SK-N-SH (cell line): ENCODE measurements at regions not wholly inside any gene's neighbourhood (a gene's known extent, or its start where the extent isn't known, plus 50 kb on each side); places are given as distances from the start of the nearest gene placed in this dataset.

Source experiments
- CTCF ChIA-PET: fragments of 300-600, 350-600 bp; formaldehyde crosslinking; extraction: SDS; loops from one replicate; lab custom pipeline; 2021; lab: Yijun Ruan, JAX
- POLR2A ChIA-PET: fragments of 350-600 bp; sonication (Branson Sonifier 250); formaldehyde crosslinking; extraction: SDS; loops from one replicate; lab custom pipeline; 2020; ENCODE audit warnings: antibody characterized with exemption, inconsistent platforms; lab: Yijun Ruan, JAX
- DNase-seq: peaks from one replicate; pipeline ENCODE4 v3.0.0; 2012
- H2AFZ ChIP-seq: fragments of 200-600 bp; sonication (generic); 2 replicates; pipeline ENCODE4 v1.8.1; 2016; ENCODE audit warnings: antibody characterized with exemption, mild to moderate bottlenecking, low read depth
- H3F3A ChIP-seq: fragments of 200-600 bp; sonication (generic); replicated peaks from 2 replicates; pipeline ENCODE3; 2016; ENCODE audit warnings: antibody characterized with exemption, mild to moderate bottlenecking; ENCODE audit not compliant: insufficient read depth
- H3K27ac ChIP-seq, 2 experiments: fragments of 200-500 bp in 1 of 2; fragments of 200-600 bp in 1 of 2; sonication (Bioruptor generic) in 1 of 2; sonication (generic), shearing (Covaris generic) in 1 of 2; 2 replicates each; pipeline versions ENCODE4 v1.5.1 to v1.6.1; 2014 to 2016; ENCODE audit warnings: low read depth in 2 of 2, inconsistent platforms in 1 of 2, low read length in 1 of 2, mild to moderate bottlenecking in 1 of 2, mixed read lengths in 1 of 2
- H3K27me3 ChIP-seq: fragments of 200-600 bp; sonication (generic), shearing (Covaris generic); 2 replicates; pipeline ENCODE4 v1.6.1; 2016; ENCODE audit warnings: mixed run types; ENCODE audit not compliant: insufficient read depth
- H3K36me3 ChIP-seq, 2 experiments: fragments of 200-500 bp in 1 of 2; fragments of 200-600 bp in 1 of 2; sonication (Bioruptor generic) in 1 of 2; sonication (generic) in 1 of 2; replicated peaks in 1 of 2; 2 replicates each; pipeline versions ENCODE3 to v1.5.1; 2014 to 2016; ENCODE audit warnings: low read length in 1 of 2, mild to moderate bottlenecking in 1 of 2; ENCODE audit not compliant: insufficient read depth in 2 of 2, control insufficient read depth in 1 of 2
- H3K4me1 ChIP-seq, 2 experiments: fragments of 200-500 bp in 1 of 2; fragments of 200-600 bp in 1 of 2; sonication (Bioruptor generic) in 1 of 2; sonication (generic), shearing (Covaris generic) in 1 of 2; 2 replicates each; pipeline versions ENCODE4 v1.5.1 to v1.6.1; 2014 to 2016; ENCODE audit warnings: low read depth in 1 of 2, low read length in 1 of 2, mixed run types in 1 of 2; ENCODE audit not compliant: insufficient read depth in 2 of 2, control insufficient read depth in 1 of 2
- H3K4me2 ChIP-seq: fragments of 200-600 bp; sonication (generic), shearing (Covaris generic); 2 replicates; pipeline ENCODE4 v1.6.1; 2017; ENCODE audit warnings: mixed run types
- H3K4me3 ChIP-seq, 2 experiments: fragments of 200-500 bp in 1 of 2; fragments of 200-600 bp in 1 of 2; sonication (Bioruptor generic) in 1 of 2; sonication (generic), shearing (Covaris generic) in 1 of 2; 2 replicates each; pipeline versions ENCODE4 v1.5.1 to v1.8.1; 2014 to 2016; ENCODE audit warnings: low read depth in 2 of 2, inconsistent platforms in 1 of 2, low read length in 1 of 2, mild to moderate bottlenecking in 1 of 2, mixed read lengths in 1 of 2, moderate library complexity in 1 of 2
- H3K79me2 ChIP-seq: fragments of 200-600 bp; sonication (generic); 2 replicates; pipeline ENCODE4 v1.8.1; 2017; ENCODE audit warnings: mild to moderate bottlenecking; ENCODE audit not compliant: insufficient read depth
- H3K9ac ChIP-seq: fragments of 200-600 bp; sonication (generic); 2 replicates; pipeline ENCODE4 v1.6.1; 2017; ENCODE audit warnings: mixed run types
- H3K9me2 ChIP-seq: fragments of 200-600 bp; sonication (generic); 2 replicates; pipeline ENCODE4 v1.6.1; 2017; ENCODE audit warnings: mixed run types
- H3K9me3 ChIP-seq: fragments of 200-600 bp; sonication (generic); 2 replicates; pipeline ENCODE4 v1.6.1; 2017; ENCODE audit warnings: mixed run types, mild to moderate bottlenecking, moderate library complexity
- H4K20me1 ChIP-seq: fragments of 200-600 bp; sonication (generic); 2 replicates; pipeline ENCODE4 v1.6.1; 2017; ENCODE audit warnings: mild to moderate bottlenecking, mixed run types; ENCODE audit not compliant: insufficient read depth
- CHD2 ChIP-seq: fragments of 150-350 bp; IDR thresholded peaks from 2 replicates; pipeline ENCODE4 v1.6.1; 2018; ENCODE audit warnings: low read length; ENCODE audit not compliant: partially characterized antibody
- ELF1 ChIP-seq: IDR thresholded peaks from 2 replicates; pipeline ENCODE4 v1.4.0; 2012
- EZH2phosphoT487 ChIP-seq: fragments of 200-600 bp; sonication (generic); IDR thresholded peaks from 2 replicates; pipeline ENCODE4 v1.6.1; 2017; ENCODE audit warnings: low read depth, mixed run types, mild to moderate bottlenecking, antibody characterized with exemption, moderate library complexity, borderline replicate concordance
- FOSL2 ChIP-seq: IDR thresholded peaks from 2 replicates; pipeline ENCODE4 v1.4.0; 2012; ENCODE audit warnings: low read depth, mild to moderate bottlenecking, moderate library complexity, borderline replicate concordance
- FOXJ3 ChIP-seq: sonication (generic); formaldehyde crosslinking; IDR thresholded peaks from 2 replicates; pipeline ENCODE4 v1.5.1; 2020; ENCODE audit warnings: mild to moderate bottlenecking, missing genetic modification reagents
- FOXM1 ChIP-seq: IDR thresholded peaks from 2 replicates; pipeline ENCODE4 v1.4.0; 2012; ENCODE audit warnings: low read depth, mild to moderate bottlenecking
- GABPA ChIP-seq: IDR thresholded peaks from 2 replicates; pipeline ENCODE4 v1.4.0; 2012; ENCODE audit warnings: low read depth, mild to moderate bottlenecking
- GATA2 ChIP-seq: sonication (generic); formaldehyde crosslinking; IDR thresholded peaks from 2 replicates; pipeline ENCODE4 v1.5.0; 2020; ENCODE audit warnings: mild to moderate bottlenecking, missing genetic modification reagents
- IRF3 ChIP-seq: fragments of 150-350 bp; IDR thresholded peaks from 2 replicates; pipeline ENCODE4 v1.6.1; 2016; ENCODE audit warnings: mild to moderate bottlenecking, low read depth, low read length
- JUND ChIP-seq: IDR thresholded peaks from 2 replicates; pipeline ENCODE4 v1.4.0; 2012
- MAX ChIP-seq: IDR thresholded peaks from 2 replicates; pipeline ENCODE4 v1.4.0; 2012; ENCODE audit warnings: low read depth
- MEF2A ChIP-seq: IDR thresholded peaks from 2 replicates; pipeline ENCODE4 v1.4.0; 2012; ENCODE audit warnings: low read depth, borderline replicate concordance
- MXI1 ChIP-seq: IDR thresholded peaks from 2 replicates; pipeline ENCODE4 v1.6.1; 2012; ENCODE audit warnings: mild to moderate bottlenecking, low read depth, low read length, improper control_type of control experiment
- NFIC ChIP-seq: IDR thresholded peaks from 2 replicates; pipeline ENCODE4 v1.4.0; 2012; ENCODE audit warnings: borderline replicate concordance
- NRF1 ChIP-seq: IDR thresholded peaks from 2 replicates; pipeline ENCODE4 v1.6.1; 2012; ENCODE audit warnings: low read depth, mild to moderate bottlenecking, low read length
- POLR2AphosphoS5 ChIP-seq: IDR thresholded peaks from 2 replicates; pipeline ENCODE4 v1.6.1; 2012; ENCODE audit warnings: low read depth, low read length
- RAD21 ChIP-seq: IDR thresholded peaks from 2 replicates; pipeline ENCODE4 v1.6.1; 2012; ENCODE audit warnings: mild to moderate bottlenecking, low read length
- RCOR1 ChIP-seq: fragments of 150-350 bp; IDR thresholded peaks from 2 replicates; pipeline ENCODE4 v1.6.1; 2017; ENCODE audit warnings: antibody characterized with exemption, low read length
- REST ChIP-seq: IDR thresholded peaks from 2 replicates; pipeline ENCODE4 v1.6.1; 2012; ENCODE audit warnings: mild to moderate bottlenecking, low read depth, low read length, moderate library complexity
- RFX5 ChIP-seq: IDR thresholded peaks from 2 replicates; pipeline ENCODE4 v1.6.1; 2012; ENCODE audit warnings: mild to moderate bottlenecking, improper control_type of control experiment, low read length
- RXRA ChIP-seq: IDR thresholded peaks from 2 replicates; pipeline ENCODE4 v1.4.0; 2012; ENCODE audit warnings: low read depth, mild to moderate bottlenecking, borderline replicate concordance
- SMC3 ChIP-seq: IDR thresholded peaks from 2 replicates; pipeline ENCODE4 v1.6.1; 2012; ENCODE audit warnings: low read depth, low read length, improper control_type of control experiment
- TAF1 ChIP-seq: IDR thresholded peaks from 2 replicates; pipeline ENCODE4 v1.6.1; 2012; ENCODE audit warnings: low read depth, mild to moderate bottlenecking, low read length, moderate library complexity, borderline replicate concordance
- TCF12 ChIP-seq: IDR thresholded peaks from 2 replicates; pipeline ENCODE4 v1.4.0; 2012
- TEAD4 ChIP-seq: IDR thresholded peaks from 2 replicates; pipeline ENCODE4 v1.4.0; 2012; ENCODE audit warnings: mild to moderate bottlenecking, borderline replicate concordance; ENCODE audit not compliant: insufficient read depth
- USF2 ChIP-seq: fragments of 150-350 bp; IDR thresholded peaks from 2 replicates; pipeline ENCODE4 v1.6.1; 2017; ENCODE audit warnings: antibody characterized with exemption, low read length, low read depth, borderline replicate concordance
- YY1 ChIP-seq: IDR thresholded peaks from 2 replicates; pipeline ENCODE4 v1.4.0; 2012; ENCODE audit warnings: low read depth, mild to moderate bottlenecking
- ZBTB33 ChIP-seq: IDR thresholded peaks from 2 replicates; pipeline ENCODE4 v1.4.0; 2012; ENCODE audit warnings: low read depth, borderline replicate concordance
- WGBS: methylation state at CpG from one replicate; pipeline ENCODE4 v1.1.6; 2017; ENCODE audit warnings: low lambda C conversion rate; 5-methylcytosine and 5-hydroxymethylcytosine counted together

GRCh38 chr20:57772349-57772964 is 62.6 kb upstream of the PMEPA1 start:
- H3K9me2 ChIP-seq, result no peaks in the 10 kb centered on the region
- no peaks in the 10 kb centered on the region; a peak in 2 of 4 replicates for H3K4me1 ChIP-seq
- POLR2A ChIA-PET, result no interaction called here
- H3K36me3 ChIP-seq, result no peaks in the 10 kb centered on the region
- peak overlapping the region; percentile 72 for H3K4me2 ChIP-seq
- H4K20me1 ChIP-seq, result no peaks in the 10 kb centered on the region
- WGBS, result 39% methylated on average over 12 of the region's 15 CpGs
- H3K27ac ChIP-seq, result peak overlapping the region in 1 of 2 experiments; percentile 54; a peak in 2 of 4 replicates
- no peak overlapping the region for H3K9ac ChIP-seq
- peaks cover 5% of the 10 kb centered on the region for H3F3A ChIP-seq
- H2AFZ ChIP-seq, result peak overlapping the region; percentile 77; the same call in 1 of the 2 replicates
- CTCF ChIA-PET, result no interaction called here
- no peaks in the 10 kb centered on the region for H3K27me3 ChIP-seq
- no peak for DNase-seq
- no peaks in the 10 kb centered on the region for H3K9me3 ChIP-seq
- 0 out of 4 replicates have a peak overlapping the region, but pooled peaks of 1 of the 2 experiments have one; percentile 32 for H3K4me3 ChIP-seq
- no peaks in the 10 kb centered on the region for H3K79me2 ChIP-seq
- TF ChIP-seq RXRA, result 0 out of 2 replicates have a peak, but pooled peaks have one; percentile 53
- TF ChIP-seq CHD2, result no peak
- no peak for TF ChIP-seq MEF2A
- TF ChIP-seq FOSL2, result peak; percentile 87
- 0 out of 2 replicates have a peak, but pooled peaks have one; percentile 23 for TF ChIP-seq MAX
- TF ChIP-seq ELF1, result 0 out of 2 replicates have a peak, but pooled peaks have one; percentile 24
- peak; percentile 72 for TF ChIP-seq TCF12
- TF ChIP-seq FOXM1, result no peak
- no peak; the same call in 1 of the 2 replicates for TF ChIP-seq NFIC
- TF ChIP-seq IRF3, result no peak
- no peak for TF ChIP-seq RFX5
- TF ChIP-seq MXI1, result no peak
- no peak for TF ChIP-seq TEAD4
- TF ChIP-seq NRF1, result no peak
- TF ChIP-seq EZH2phosphoT487, result no peak
- TF ChIP-seq SMC3, result no peak
- TF ChIP-seq REST, result no peak
- no peak for TF ChIP-seq GABPA
- TF ChIP-seq YY1, result no peak
- no peak for TF ChIP-seq ZBTB33
- TF ChIP-seq POLR2AphosphoS5, result no peak
- TF ChIP-seq FOXJ3 (CRISPR knock-in tag), result no peak
- no peak for TF ChIP-seq USF2
- TF ChIP-seq JUND, result peak; percentile 64
- TF ChIP-seq GATA2 (CRISPR knock-in tag), result no peak
- TF ChIP-seq RCOR1, result no peak
- no peak for TF ChIP-seq TAF1
- TF ChIP-seq RAD21, result no peak
